GM18511 (cell line): ENCODE measurements at regions not wholly inside any gene's neighbourhood (a gene's known extent, or its start where the extent isn't known, plus 50 kb on each side); places are given as distances from the start of the nearest gene placed in this dataset.

Source experiments
- ATAC-seq: cut with Tn5 transposase; IDR thresholded peaks from one replicate; pipeline ENCODE4 v1.9.1; 2021; ENCODE audit warnings: mild to moderate bottlenecking, moderate library complexity; ENCODE audit not compliant: unreplicated experiment

DNA sequence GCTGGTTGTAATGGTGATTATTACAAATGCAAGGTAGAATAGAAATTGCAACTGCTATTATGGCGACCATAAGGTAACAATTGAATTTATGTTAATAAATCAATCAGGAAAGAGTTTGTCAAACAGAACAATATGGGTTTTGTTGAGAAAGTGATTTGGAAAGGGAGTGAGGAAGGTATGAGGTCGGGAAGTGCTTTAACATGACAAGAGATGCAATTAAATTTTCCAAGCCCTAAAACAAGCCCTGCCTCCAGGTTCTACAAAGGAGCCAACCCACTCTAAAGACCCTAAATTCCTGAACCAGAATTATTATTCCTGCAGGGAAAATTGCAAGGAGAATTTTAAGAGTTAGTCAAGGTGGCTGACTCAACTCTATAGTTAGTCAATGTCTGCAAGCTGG is 363.7 kb downstream of the BMPER start:
- no peak for ATAC-seq

DNA sequence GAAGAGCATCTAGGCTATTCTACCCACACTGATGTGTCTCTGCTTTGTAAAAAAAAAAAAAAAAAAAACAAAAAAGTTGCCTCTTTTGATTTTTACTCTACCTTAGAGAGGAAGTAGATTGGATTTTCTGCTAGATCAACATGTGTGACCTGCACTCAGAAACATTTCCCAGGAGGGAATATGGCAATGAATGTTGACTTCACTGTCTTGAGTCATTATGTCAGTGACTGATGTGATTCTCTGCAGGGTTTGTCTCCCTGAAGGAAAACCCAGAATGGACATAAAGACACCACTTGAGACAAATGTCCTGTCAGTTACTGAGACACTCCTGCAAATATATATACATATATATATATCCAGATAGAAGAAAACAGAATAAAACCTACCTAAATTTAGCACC is 370.3 kb downstream of the BMPER start:
- no peak for ATAC-seq

DNA sequence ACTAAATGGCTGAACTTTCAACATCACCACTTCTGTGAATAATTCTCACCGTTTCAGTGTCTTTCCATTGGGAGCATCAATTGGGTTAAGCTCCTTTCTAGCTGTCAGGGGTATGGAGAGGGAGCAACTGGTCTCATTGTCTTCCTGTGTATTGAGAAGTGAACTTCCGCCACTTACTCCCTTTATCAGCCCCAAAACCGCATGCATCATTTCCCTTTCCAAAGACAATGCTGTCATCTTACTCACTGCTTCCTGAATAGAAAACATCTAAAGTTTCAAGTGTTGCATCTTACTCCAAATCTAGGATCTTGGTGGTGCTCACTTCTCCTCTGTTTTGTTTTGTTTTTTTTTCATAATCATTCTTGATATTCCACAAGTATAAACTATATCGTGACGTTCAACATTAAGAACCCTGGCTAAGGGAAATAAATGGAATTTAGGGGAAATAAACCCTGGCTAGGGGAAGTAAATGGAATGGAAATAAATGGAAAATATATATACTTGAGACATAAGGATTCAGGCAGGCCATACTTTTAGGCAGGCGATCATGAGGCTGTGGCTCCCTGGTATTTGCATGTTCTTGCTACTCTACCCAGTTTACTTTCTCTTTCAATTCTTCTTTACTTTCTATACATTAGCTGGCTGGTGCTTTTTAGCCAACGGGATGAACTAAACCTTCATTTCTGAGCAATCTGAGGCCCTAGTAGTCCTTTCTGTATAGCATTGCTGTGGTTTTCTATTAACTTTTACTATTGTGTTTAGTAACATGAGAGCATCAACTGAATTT is 371.9 kb downstream of the BMPER start:
- ATAC-seq = peak; percentile 82

DNA sequence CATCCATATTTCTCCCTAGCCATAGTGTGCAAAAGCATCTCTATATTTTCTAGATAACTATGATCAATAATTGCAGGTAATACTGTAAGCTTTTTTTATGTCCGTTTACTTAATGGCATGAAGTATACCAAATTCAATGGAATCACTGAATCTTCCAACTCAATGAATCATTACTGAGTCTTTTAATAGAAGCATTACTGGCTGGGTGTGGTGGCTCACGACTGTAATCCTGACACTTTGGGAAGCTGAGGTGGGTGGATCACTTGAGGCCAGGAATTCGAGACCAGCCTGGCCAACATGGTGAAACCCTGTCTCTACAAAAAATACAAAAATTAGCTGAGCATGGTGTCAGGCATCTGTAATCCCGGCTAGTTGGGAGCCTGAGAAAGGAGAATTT is 372.5 kb downstream of the BMPER start:
- no peak for ATAC-seq

- no peak for ATAC-seq
Measured at GRCh38 chr7:34281260-34281659, 375.9 kb downstream of the BMPER start.

DNA sequence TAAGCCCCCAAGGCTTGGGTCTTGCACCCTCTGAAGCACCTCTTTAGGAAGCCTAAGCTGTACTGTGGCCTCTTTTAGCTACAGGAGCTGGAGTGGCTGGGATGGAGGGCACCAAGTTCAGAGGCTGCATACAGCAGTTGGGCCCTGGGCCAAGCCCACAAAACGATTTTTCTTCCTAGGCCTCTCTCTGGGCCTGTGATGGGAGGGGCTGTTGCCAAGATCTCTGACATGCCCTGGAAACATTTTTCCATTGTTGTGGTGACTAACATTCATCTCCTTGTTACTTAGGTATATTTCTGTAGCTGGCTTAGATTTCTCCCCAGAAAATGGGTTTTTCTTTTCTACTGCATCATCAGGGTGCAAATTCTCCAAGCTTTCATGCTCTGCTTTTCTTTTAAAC is 375.7 kb upstream of the NPSR1 start:
- ATAC-seq = no peak

DNA sequence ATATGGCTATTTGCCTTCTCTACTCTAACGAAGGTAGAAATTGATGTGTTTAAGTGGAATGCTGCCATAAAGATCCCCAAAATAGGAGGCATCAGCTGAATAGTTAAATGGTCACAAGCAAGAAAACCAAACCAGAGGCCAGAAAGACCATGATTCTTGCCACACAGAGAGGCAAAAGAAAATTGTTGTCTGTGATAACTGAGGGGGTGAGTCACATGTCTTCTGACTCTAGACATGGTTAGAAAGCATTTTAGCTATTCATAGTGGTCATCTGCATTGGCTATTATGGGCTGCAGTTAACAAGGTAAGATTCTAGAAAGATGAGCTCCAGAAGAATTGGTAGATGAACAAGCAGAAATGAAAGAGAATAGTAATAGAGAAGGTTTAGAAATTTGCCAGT is 361.4 kb upstream of the NPSR1 start:
- ATAC-seq = no peak

- no peak for ATAC-seq
Measured at GRCh38 chr7:34298492-34299013, 359.5 kb upstream of the NPSR1 start.

GRCh38 chr7:34299066-34299465 is 359.0 kb upstream of the NPSR1 start:
- ATAC-seq = no peak

DNA sequence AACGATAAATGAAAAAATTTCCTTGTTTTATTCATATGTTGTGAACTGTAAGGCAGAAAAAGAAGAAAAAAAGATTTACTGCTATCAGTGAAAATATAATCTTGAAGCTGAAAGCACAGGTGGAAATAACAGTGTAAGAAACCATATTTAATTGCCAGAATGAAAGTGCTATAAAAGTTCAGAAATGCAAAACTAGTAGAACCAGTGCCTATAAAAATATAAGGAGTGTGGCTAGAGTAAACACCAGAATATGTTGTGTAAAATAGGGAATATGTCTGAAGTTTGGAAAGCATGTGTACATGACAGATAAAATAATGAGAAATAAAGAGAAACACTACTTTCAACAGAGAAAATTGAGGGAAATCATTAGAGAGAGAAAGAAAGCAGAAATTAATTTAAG is 350.5 kb upstream of the NPSR1 start:
- no peak for ATAC-seq

- ATAC-seq = no peak
Measured at GRCh38 chr7:34308595-34308994, 349.4 kb upstream of the NPSR1 start.

- ATAC-seq = no peak
Measured at GRCh38 chr7:34309116-34309515, 348.9 kb upstream of the NPSR1 start.

DNA sequence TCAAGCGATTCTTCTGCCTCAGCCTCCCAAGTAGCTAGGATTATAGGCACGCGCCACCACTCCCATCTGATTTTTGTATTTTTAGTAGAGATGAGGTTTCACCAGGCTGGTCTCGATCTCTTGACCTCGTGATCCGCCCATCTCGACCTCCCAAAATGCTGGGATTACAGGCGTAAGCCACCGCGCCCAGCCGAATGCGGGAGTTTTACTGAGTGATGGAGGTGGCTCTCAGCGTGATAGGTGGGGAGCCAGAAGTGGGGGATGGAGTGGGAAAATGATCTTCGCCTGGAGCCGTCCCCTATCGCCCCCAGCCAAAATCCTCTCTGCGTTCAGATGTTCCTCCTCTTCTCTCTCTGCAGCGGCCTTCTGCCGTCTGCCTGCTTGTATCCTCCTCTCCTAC is 348.4 kb upstream of the NPSR1 start:
- ATAC-seq = no peak

GRCh38 chr7:34311591-34311990 is 346.4 kb upstream of the NPSR1 start:
- ATAC-seq = no peak

GRCh38 chr7:34312624-34313023 is 345.4 kb upstream of the NPSR1 start:
- ATAC-seq = no peak

- ATAC-seq = no peak
Measured at GRCh38 chr7:34313289-34313688, 344.7 kb upstream of the NPSR1 start.

- ATAC-seq = no peak
Measured at GRCh38 chr7:34315032-34315431, 343.0 kb upstream of the NPSR1 start.

- ATAC-seq = no peak
Measured at GRCh38 chr7:34317039-34317438, 341.0 kb upstream of the NPSR1 start.

GRCh38 chr7:34320412-34320811 is 337.6 kb upstream of the NPSR1 start:
- peak; percentile 10 for ATAC-seq

GRCh38 chr7:34320926-34321661 is 336.9 kb upstream of the NPSR1 start:
- peak; percentile 94 for ATAC-seq

DNA sequence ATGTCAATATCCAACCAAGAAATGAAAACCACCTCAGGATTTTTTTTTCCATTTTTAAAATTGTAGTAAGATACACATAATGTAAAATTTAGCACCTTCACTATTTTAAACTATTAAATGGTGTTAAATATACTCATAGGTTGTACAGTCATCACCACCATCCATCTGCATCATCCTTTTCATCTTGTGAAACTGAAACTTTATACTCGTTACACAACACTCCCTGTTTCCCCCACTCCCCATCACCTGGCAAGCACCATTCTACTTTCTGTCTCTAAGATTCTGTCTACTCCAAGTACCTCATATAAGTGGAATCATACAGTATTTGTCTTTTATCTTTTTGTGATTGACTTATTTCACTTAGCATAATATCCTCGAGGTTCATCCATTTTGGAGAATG is 335.2 kb upstream of the NPSR1 start:
- no peak for ATAC-seq

DNA sequence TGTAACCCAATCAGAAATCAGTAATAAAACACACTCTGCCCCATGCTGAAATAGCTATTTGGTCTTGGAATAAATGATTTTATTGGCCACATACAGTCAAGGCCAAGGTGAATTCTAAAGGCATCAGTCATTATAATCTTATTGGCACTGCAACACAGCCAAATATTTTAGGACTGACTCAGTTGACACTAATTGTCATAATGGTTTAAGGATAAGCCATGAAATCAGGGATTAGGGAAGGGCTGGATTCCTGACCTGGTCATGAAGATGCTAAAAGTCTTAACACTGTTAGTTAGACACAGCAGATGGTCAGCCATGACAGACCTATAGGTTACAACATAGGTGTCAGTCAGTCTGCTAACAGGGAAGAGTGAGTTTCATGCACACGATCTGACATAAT is 330.3 kb upstream of the NPSR1 start:
- ATAC-seq = no peak
